GM12878 (cell line): ENCODE measurements at regions not wholly inside any gene's neighbourhood (a gene's known extent, or its start where the extent isn't known, plus 50 kb on each side); places are given as distances from the start of the nearest gene placed in this dataset.

ENCODE experiments used
- ATAC-seq: fragments of 200-7000 bp; cut with Tn5 transposase; 3 replicates; pipeline ENCODE4 v1.9.1; 2020; ENCODE audit warnings: mild to moderate bottlenecking, moderate library complexity
- BruUV-seq: library from RNA; stranded (reverse); fragments of 400-500 nt; replicated peaks from 2 replicates; lab custom pipeline; 2021; lab: Mats Ljungman, UMichigan
- CTCF ChIA-PET: fragments of 300-600 bp; sonication (Branson Sonifier 250); formaldehyde crosslinking; extraction: SDS; loops from one replicate; lab custom pipeline; 2021; ENCODE audit warnings: inconsistent platforms; lab: Yijun Ruan, JAX
- POLR2A ChIA-PET: fragments of 350-600 bp; formaldehyde crosslinking; extraction: SDS; loops from one replicate; lab custom pipeline; 2021; ENCODE audit warnings: inconsistent platforms; lab: Charles Lee
- RAD21 ChIA-PET: fragments of 300-600 bp; sonication (Branson Sonifier 250); formaldehyde crosslinking; loops from one replicate; lab custom pipeline; 2023; ENCODE audit warnings: antibody characterized with exemption; ENCODE audit not compliant: unreplicated experiment; lab: Charles Lee
- SMC1A ChIA-PET: fragments of 300-600 bp; sonication (Branson Sonifier 250); formaldehyde crosslinking; loops from one replicate; lab custom pipeline; 2023; ENCODE audit not compliant: unreplicated experiment, uncharacterized antibody; lab: Charles Lee
- DNase-seq: peaks from one replicate; pipeline ENCODE4 v3.0.0-alpha.2; 2011; ENCODE audit warnings: low read depth, low spot score
- FAIRE-seq: peaks from 3 replicates; lab custom pipeline; 2011; peaks lifted over from hg19 to GRCh38; lab: Jason Lieb, UNC
- H2AFZ ChIP-seq: 2 replicates; pipeline ENCODE4 v1.6.0; 2011; ENCODE audit warnings: low read depth, low read length, control low read depth; ENCODE audit not compliant: control insufficient read depth
- H3K27ac ChIP-seq: 2 replicates; pipeline ENCODE4 v1.5.1; 2011; ENCODE audit warnings: control low read depth; ENCODE audit not compliant: control insufficient read depth, insufficient read depth
- H3K27me3 ChIP-seq, 2 experiments: replicated peaks in 1 of 2; 2 replicates each; pipeline versions ENCODE4 v1.6.0 to v1.6.1; 2011; ENCODE audit warnings: low read length in 1 of 2; ENCODE audit not compliant: control insufficient read depth in 2 of 2, insufficient read depth in 2 of 2
- H3K36me3 ChIP-seq, 2 experiments: 2 replicates each; pipeline ENCODE4 v1.5.1; 2011; ENCODE audit warnings: low read length in 1 of 2; ENCODE audit not compliant: control insufficient read depth in 2 of 2, insufficient read depth in 2 of 2
- H3K4me1 ChIP-seq: 2 replicates; pipeline ENCODE4 v1.6.1; 2011; ENCODE audit warnings: mild to moderate bottlenecking, low read length, moderate library complexity, mixed read lengths; ENCODE audit not compliant: control insufficient read depth, insufficient read depth
- H3K4me2 ChIP-seq: 2 replicates; pipeline ENCODE4 v1.6.0; 2011; ENCODE audit warnings: control low read depth; ENCODE audit not compliant: control insufficient read depth, insufficient read depth
- H3K4me3 ChIP-seq: fragments of 200-600 bp; sonication (generic); 2 replicates; pipeline ENCODE4 v1.5.1; 2016
- H3K79me2 ChIP-seq: 2 replicates; pipeline ENCODE4 v1.6.0; 2011; ENCODE audit warnings: low read length; ENCODE audit not compliant: control insufficient read depth, insufficient read depth
- H3K9ac ChIP-seq: 2 replicates; pipeline ENCODE4 v1.8.0; 2011; ENCODE audit warnings: low read length, control low read depth, mixed read lengths; ENCODE audit not compliant: control insufficient read depth, insufficient read depth
- H3K9me3 ChIP-seq: replicated peaks from 3 replicates; pipeline ENCODE4 v1.5.1; 2011; ENCODE audit warnings: mild to moderate bottlenecking, low read length; ENCODE audit not compliant: control insufficient read depth, insufficient read depth
- H4K20me1 ChIP-seq: 2 replicates; pipeline ENCODE4 v1.6.0; 2011; ENCODE audit not compliant: control insufficient read depth, insufficient read depth
- BACH1 ChIP-seq: fragments of 450-650 bp; IDR thresholded peaks from 2 replicates; pipeline ENCODE4 v1.6.1; 2017; ENCODE audit warnings: mild to moderate bottlenecking, borderline replicate concordance
- BMI1 ChIP-seq: fragments of 450-650 bp; IDR thresholded peaks from 2 replicates; pipeline ENCODE4 v1.6.1; 2016; ENCODE audit warnings: mild to moderate bottlenecking, moderate library complexity, borderline replicate concordance
- STAT3 ChIP-seq: IDR thresholded peaks from 2 replicates; pipeline ENCODE4 v1.6.1; 2011; ENCODE audit warnings: low read depth, low read length, improper control_type of control experiment
- YBX1 ChIP-seq: fragments of 450-650 bp; IDR thresholded peaks from 2 replicates; pipeline ENCODE4 v1.6.1; 2016; ENCODE audit warnings: antibody characterized with exemption
- WGBS: methylation state at CpG from one replicate; pipeline ENCODE4 v1.1.6; 2016; ENCODE audit warnings: low lambda C conversion rate; ENCODE audit not compliant: insufficient replicate concordance, insufficient coverage; ENCODE audit errors: missing lambda C conversion rate; 5-methylcytosine and 5-hydroxymethylcytosine counted together
- in situ Hi-C: fragments of 300-500 bp; cut with MboI; formaldehyde crosslinking; loops from 9 replicates; pipeline ENCODE4 v1.14.3; 2018; ENCODE audit warnings: mixed read lengths
- intact Hi-C: fragments of 100-400 bp; cut with micrococcal nuclease; formaldehyde crosslinking; loops from one replicate; pipeline ENCODE4 v1.14.2; 2022; ENCODE audit not compliant: unreplicated experiment
- TF ChIP-seq, protein P1 (sequence below): fragments of 450-650 bp; IDR thresholded peaks from 2 replicates; pipeline ENCODE4 v1.6.1; 2017; ENCODE audit warnings: antibody characterized with exemption, mild to moderate bottlenecking, moderate library complexity
- TF ChIP-seq, protein P2 (sequence below): IDR thresholded peaks from 2 replicates; pipeline ENCODE4 v1.6.1; 2012; ENCODE audit warnings: low read depth, low read length, improper control_type of control experiment
- TF ChIP-seq, protein P3 (sequence below): IDR thresholded peaks from 2 replicates; pipeline ENCODE4 v1.6.1; 2012; ENCODE audit warnings: mild to moderate bottlenecking, low read depth, low read length

DNA sequence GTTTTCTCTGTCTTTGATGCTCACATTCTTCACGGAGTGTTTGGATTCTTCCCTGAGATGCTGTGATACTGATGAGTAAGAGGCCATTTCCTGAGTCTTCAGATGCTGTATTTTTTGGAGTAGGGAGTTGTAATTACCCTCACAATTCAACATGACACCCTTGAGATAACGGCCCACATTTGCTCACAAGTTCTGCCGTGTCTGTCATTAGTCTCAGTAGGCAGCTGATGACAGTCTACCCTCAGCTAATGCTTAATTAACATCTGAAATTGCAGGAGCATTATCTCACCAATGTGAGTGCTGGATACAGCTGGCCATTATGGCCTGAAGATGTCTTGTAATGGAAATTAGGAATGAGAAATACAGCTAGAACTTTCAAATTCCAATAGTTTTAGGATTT lies 307.1 kb upstream of the ADCY2 start (continued):
- TF ChIP-seq, protein P1, sequence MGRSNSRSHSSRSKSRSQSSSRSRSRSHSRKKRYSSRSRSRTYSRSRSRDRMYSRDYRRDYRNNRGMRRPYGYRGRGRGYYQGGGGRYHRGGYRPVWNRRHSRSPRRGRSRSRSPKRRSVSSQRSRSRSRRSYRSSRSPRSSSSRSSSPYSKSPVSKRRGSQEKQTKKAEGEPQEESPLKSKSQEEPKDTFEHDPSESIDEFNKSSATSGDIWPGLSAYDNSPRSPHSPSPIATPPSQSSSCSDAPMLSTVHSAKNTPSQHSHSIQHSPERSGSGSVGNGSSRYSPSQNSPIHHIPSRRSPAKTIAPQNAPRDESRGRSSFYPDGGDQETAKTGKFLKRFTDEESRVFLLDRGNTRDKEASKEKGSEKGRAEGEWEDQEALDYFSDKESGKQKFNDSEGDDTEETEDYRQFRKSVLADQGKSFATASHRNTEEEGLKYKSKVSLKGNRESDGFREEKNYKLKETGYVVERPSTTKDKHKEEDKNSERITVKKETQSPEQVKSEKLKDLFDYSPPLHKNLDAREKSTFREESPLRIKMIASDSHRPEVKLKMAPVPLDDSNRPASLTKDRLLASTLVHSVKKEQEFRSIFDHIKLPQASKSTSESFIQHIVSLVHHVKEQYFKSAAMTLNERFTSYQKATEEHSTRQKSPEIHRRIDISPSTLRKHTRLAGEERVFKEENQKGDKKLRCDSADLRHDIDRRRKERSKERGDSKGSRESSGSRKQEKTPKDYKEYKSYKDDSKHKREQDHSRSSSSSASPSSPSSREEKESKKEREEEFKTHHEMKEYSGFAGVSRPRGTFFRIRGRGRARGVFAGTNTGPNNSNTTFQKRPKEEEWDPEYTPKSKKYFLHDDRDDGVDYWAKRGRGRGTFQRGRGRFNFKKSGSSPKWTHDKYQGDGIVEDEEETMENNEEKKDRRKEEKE = no peak
- TF ChIP-seq YBX1 (no peak), BMI1 (no peak)
- TF ChIP-seq, protein P2, sequence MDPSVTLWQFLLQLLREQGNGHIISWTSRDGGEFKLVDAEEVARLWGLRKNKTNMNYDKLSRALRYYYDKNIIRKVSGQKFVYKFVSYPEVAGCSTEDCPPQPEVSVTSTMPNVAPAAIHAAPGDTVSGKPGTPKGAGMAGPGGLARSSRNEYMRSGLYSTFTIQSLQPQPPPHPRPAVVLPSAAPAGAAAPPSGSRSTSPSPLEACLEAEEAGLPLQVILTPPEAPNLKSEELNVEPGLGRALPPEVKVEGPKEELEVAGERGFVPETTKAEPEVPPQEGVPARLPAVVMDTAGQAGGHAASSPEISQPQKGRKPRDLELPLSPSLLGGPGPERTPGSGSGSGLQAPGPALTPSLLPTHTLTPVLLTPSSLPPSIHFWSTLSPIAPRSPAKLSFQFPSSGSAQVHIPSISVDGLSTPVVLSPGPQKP = no peak
- TF ChIP-seq, all 136 proteins: peak for 0

DNA sequence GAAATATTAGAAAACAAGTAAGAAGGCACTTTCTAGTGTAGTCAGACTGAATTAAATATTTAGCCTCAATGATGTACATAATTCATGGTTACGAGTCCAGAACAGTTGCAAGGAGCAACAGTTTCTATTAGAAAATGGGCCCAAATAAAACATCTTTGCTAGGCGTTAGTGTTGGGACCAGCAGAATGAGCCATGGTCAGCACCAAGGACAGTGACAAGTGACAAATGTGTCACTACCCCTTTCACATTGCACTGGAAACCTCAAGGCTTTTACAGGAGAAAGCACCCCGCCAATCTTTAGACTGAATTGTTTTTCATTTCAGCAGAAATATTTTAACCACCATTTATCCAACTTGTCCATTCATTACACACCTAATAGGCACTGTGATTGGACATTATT lies 301.3 kb upstream of the ADCY2 start:
- DNase-seq = no peak
- BruUV-seq = no TSS peak

More for the DNA sequence above, 301.3 kb upstream of the ADCY2 start:
- ChIA-PET POLR2A (no interaction called here), CTCF (no interaction called here), SMC1A (no interaction called here), RAD21 (no interaction called here)
- H3K79me2 ChIP-seq = no peaks in the 10 kb centered on the region
- no peak overlapping the region for H3K27ac ChIP-seq
- no peak overlapping the region for H2AFZ ChIP-seq
- H4K20me1 ChIP-seq = no peaks in the 10 kb centered on the region
- H3K27me3 ChIP-seq = no peaks in the 10 kb centered on the region
- no peak overlapping the region for H3K9ac ChIP-seq
- H3K36me3 ChIP-seq = no peaks in the 10 kb centered on the region
- no peak for FAIRE-seq
- H3K4me2 ChIP-seq = no peak overlapping the region
- no peaks in the 10 kb centered on the region for H3K4me1 ChIP-seq
- no peak for ATAC-seq
- 3% methylated on average over 3 of the region's 3 CpGs for WGBS
- in situ Hi-C loops (no loop called here), intact Hi-C loops (no loop called here)
- no peak overlapping the region for H3K4me3 ChIP-seq
- TF ChIP-seq, protein P3, sequence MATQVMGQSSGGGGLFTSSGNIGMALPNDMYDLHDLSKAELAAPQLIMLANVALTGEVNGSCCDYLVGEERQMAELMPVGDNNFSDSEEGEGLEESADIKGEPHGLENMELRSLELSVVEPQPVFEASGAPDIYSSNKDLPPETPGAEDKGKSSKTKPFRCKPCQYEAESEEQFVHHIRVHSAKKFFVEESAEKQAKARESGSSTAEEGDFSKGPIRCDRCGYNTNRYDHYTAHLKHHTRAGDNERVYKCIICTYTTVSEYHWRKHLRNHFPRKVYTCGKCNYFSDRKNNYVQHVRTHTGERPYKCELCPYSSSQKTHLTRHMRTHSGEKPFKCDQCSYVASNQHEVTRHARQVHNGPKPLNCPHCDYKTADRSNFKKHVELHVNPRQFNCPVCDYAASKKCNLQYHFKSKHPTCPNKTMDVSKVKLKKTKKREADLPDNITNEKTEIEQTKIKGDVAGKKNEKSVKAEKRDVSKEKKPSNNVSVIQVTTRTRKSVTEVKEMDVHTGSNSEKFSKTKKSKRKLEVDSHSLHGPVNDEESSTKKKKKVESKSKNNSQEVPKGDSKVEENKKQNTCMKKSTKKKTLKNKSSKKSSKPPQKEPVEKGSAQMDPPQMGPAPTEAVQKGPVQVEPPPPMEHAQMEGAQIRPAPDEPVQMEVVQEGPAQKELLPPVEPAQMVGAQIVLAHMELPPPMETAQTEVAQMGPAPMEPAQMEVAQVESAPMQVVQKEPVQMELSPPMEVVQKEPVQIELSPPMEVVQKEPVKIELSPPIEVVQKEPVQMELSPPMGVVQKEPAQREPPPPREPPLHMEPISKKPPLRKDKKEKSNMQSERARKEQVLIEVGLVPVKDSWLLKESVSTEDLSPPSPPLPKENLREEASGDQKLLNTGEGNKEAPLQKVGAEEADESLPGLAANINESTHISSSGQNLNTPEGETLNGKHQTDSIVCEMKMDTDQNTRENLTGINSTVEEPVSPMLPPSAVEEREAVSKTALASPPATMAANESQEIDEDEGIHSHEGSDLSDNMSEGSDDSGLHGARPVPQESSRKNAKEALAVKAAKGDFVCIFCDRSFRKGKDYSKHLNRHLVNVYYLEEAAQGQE = peak; percentile 93
- no peak for TF ChIP-seq BACH1
- TF ChIP-seq STAT3 = no peak
- no peaks in the 10 kb centered on the region for H3K9me3 ChIP-seq
